ENCODE measurements at regions not wholly inside any gene's neighbourhood (a gene's known extent, or its start where the extent isn't known, plus 50 kb on each side); places are given as distances from the start of the nearest gene placed in this dataset.

GRCh38 chr2:104077573-104077972 lies 776.3 kb upstream of the POU3F3 start:
- Histone ChIP-seq H4K20me1 (ENCODE audit: low read depth) (no peaks in the 10 kb centered on the region), H2AFZ (replicated peaks) (no peak overlapping the region), H3K9me3 (ENCODE audit: low read depth) (no peaks in the 10 kb centered on the region), H3K4me1 (no peaks in the 10 kb centered on the region), H3F3A (ENCODE audit: low read depth) (no peaks in the 10 kb centered on the region), H3K4me3 (no peak overlapping the region), H3K79me2 (ENCODE audit: low read depth) (no peaks in the 10 kb centered on the region), H3K4me2 (no peak overlapping the region), H3K9ac (no peak overlapping the region), H3K27me3 (no peaks in the 10 kb centered on the region), H3K36me3 (no peaks in the 10 kb centered on the region), H3K27ac (no peak overlapping the region)
- Mint-ChIP-seq H3K4me3 (no peak overlapping the region), H3K27me3 (ENCODE audit: insufficient read depth, low read depth) (no peaks in the 10 kb centered on the region), H3K9me3 (peaks cover 2% of the 10 kb centered on the region), H3K4me1 (no peaks in the 10 kb centered on the region), H3K27ac (no peak overlapping the region), H3K36me3 (no peaks in the 10 kb centered on the region)
- TF ChIP-seq CTCF (IDR thresholded peaks at IDR 0.05): no peak
- TF ChIP-seq EZH2 (IDR thresholded peaks at IDR 0.05): no peak
- no peak for TF ChIP-seq EZH2phosphoT487 (IDR thresholded peaks at IDR 0.05)
- DNase-seq (ENCODE audit: low spot score): no peak

- no peaks in the 10 kb centered on the region for H3K27me3 Mint-ChIP-seq (ENCODE audit: insufficient read depth, low read depth)
These were observed 775.3 kb upstream of the POU3F3 start for GRCh38 chr2:104078431-104079157.

GRCh38 chr2:104088745-104089144 lies 765.2 kb upstream of the POU3F3 start:
- H2AFZ ChIP-seq (replicated peaks): peak overlapping the region; percentile 51
- H3K9ac ChIP-seq: no peak overlapping the region
- Mint-ChIP-seq H3K27me3 (ENCODE audit: insufficient read depth, low read depth) (no peaks in the 10 kb centered on the region), H3K36me3 (no peaks in the 10 kb centered on the region), H3K4me3 (no peak overlapping the region), H3K9me3 (peaks cover 2% of the 10 kb centered on the region), H3K27ac (no peak overlapping the region), H3K4me1 (no peaks in the 10 kb centered on the region)
- H3K27me3 ChIP-seq: no peaks in the 10 kb centered on the region
- H3K4me3 ChIP-seq: no peak overlapping the region
- H3K4me1 ChIP-seq: peaks cover 4% of the 10 kb centered on the region
- no peak overlapping the region for H3K4me2 ChIP-seq
- no peaks in the 10 kb centered on the region for H4K20me1 ChIP-seq (ENCODE audit: low read depth)
- no peaks in the 10 kb centered on the region for H3K36me3 ChIP-seq
- H3K27ac ChIP-seq: no peak overlapping the region
- H3K79me2 ChIP-seq (ENCODE audit: low read depth): no peaks in the 10 kb centered on the region
- H3F3A ChIP-seq (ENCODE audit: low read depth): no peaks in the 10 kb centered on the region
- DNase-seq (ENCODE audit: low spot score): no peak
- TF ChIP-seq EZH2 (IDR thresholded peaks at IDR 0.05) (no peak), EZH2phosphoT487 (IDR thresholded peaks at IDR 0.05) (no peak), CTCF (IDR thresholded peaks at IDR 0.05) (no peak)
- no peaks in the 10 kb centered on the region for H3K9me3 ChIP-seq (ENCODE audit: low read depth)

More at GRCh38 chr2:104078431-104079157, 775.3 kb upstream of the POU3F3 start:
- H3K27ac Mint-ChIP-seq: no peak overlapping the region
- Histone ChIP-seq H3K4me1 (no peaks in the 10 kb centered on the region), H3F3A (ENCODE audit: low read depth) (no peaks in the 10 kb centered on the region), H2AFZ (replicated peaks) (peak overlapping the region; percentile 72), H4K20me1 (ENCODE audit: low read depth) (no peaks in the 10 kb centered on the region), H3K4me3 (no peak overlapping the region), H3K9me3 (ENCODE audit: low read depth) (no peaks in the 10 kb centered on the region), H3K27me3 (no peaks in the 10 kb centered on the region), H3K79me2 (ENCODE audit: low read depth) (no peaks in the 10 kb centered on the region), H3K36me3 (no peaks in the 10 kb centered on the region), H3K4me2 (no peak overlapping the region), H3K9ac (no peak overlapping the region), H3K27ac (no peak overlapping the region)
- H3K4me3 Mint-ChIP-seq: no peak overlapping the region
- DNase-seq (ENCODE audit: low spot score): peak; percentile 43
- no peaks in the 10 kb centered on the region for H3K36me3 Mint-ChIP-seq
- H3K4me1 Mint-ChIP-seq: no peaks in the 10 kb centered on the region
- H3K9me3 Mint-ChIP-seq: peaks cover 2% of the 10 kb centered on the region
- TF ChIP-seq CTCF (IDR thresholded peaks at IDR 0.05) (peak; percentile 56), EZH2phosphoT487 (IDR thresholded peaks at IDR 0.05) (no peak)

All from neural progenitor cell (in vitro differentiated cells).